ENCODE measurements at regions not wholly inside any gene's neighbourhood (a gene's known extent, or its start where the extent isn't known, plus 50 kb on each side); places are given as distances from the start of the nearest gene placed in this dataset.

DNA sequence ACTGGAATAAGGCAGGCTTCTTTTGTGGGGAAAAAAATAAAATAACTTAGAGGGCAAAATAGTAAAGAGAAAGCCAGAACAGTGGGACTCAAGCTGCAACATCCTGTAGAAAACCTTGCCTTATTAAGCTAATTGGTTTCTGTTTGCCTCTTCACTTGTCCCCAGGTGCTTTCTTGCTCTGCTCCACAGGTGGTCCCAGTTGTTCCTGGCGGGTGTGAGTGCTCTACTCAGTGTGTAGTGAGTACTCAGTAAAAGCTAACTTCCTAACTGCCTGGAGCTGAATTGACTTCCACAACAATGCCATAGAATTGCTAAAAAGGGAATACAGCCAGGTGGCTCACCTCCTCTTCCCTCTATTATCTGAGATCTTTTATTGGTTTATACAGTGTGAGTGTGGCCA is 930.2 kb downstream of the C4orf33 start:
- TF ChIP-seq POLR2AphosphoS5 (IDR thresholded peaks at IDR 0.05; ENCODE audit: borderline replicate concordance, low read depth, low read length): no peak
- TF ChIP-seq EZH2 (IDR thresholded peaks at IDR 0.05): no peak
- no peak for TF ChIP-seq FOXP2 (optimal IDR thresholded peaks at IDR 0.05; ENCODE audit: control extremely low read depth, extremely low read length, insufficient read depth)

Data from SK-N-MC (cell line).